ENCODE measurements at regions not wholly inside any gene's neighbourhood (a gene's known extent, or its start where the extent isn't known, plus 50 kb on each side); places are given as distances from the start of the nearest gene placed in this dataset.

DNA sequence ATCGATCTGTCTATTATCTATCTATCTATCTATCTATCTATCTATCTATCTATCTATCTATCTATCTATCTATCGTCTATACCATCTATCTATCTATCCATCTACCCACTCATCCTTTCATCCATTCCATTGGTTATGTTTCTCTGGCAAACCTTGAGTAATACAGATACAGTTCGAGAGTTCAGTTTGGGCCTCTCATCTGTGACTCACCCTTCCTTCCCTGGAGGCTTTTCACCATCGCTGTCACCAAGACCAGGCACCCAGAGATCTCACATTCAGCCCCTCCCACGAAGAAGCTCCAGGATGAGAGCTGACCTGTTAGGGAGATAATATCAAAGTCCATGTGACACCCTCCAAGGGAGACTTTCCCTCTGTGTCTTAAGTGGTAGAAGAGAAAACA is 164.1 kb upstream of the CELF4 start:
- H4K20me1 ChIP-seq (ENCODE audit: low read length): no peaks in the 10 kb centered on the region
- no peak overlapping the region for H3K27ac ChIP-seq (ENCODE audit: low read length)
- no peak overlapping the region for H3K4me3 ChIP-seq (ENCODE audit: low read length)
- no TSS peak for BruUV-seq (replicated peaks)
- H3K4me1 ChIP-seq (ENCODE audit: insufficient read depth, low read length): no peaks in the 10 kb centered on the region
- H3K9me2 ChIP-seq (replicated peaks; ENCODE audit: low read length): no peaks in the 10 kb centered on the region
- H2AFZ ChIP-seq (ENCODE audit: low read length): no peak overlapping the region
- ATAC-seq: no peak
- H3K79me2 ChIP-seq (ENCODE audit: low read length): no peaks in the 10 kb centered on the region
- no peaks in the 10 kb centered on the region for H3F3A ChIP-seq (ENCODE audit: low read length, unreplicated experiment)
- intact Hi-C loops (cut with micrococcal nuclease): no loop called here
- TF ChIP-seq, protein P1, sequence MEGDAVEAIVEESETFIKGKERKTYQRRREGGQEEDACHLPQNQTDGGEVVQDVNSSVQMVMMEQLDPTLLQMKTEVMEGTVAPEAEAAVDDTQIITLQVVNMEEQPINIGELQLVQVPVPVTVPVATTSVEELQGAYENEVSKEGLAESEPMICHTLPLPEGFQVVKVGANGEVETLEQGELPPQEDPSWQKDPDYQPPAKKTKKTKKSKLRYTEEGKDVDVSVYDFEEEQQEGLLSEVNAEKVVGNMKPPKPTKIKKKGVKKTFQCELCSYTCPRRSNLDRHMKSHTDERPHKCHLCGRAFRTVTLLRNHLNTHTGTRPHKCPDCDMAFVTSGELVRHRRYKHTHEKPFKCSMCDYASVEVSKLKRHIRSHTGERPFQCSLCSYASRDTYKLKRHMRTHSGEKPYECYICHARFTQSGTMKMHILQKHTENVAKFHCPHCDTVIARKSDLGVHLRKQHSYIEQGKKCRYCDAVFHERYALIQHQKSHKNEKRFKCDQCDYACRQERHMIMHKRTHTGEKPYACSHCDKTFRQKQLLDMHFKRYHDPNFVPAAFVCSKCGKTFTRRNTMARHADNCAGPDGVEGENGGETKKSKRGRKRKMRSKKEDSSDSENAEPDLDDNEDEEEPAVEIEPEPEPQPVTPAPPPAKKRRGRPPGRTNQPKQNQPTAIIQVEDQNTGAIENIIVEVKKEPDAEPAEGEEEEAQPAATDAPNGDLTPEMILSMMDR (conservative IDR thresholded peaks at IDR 0.05; ENCODE audit: low read depth, low read length): no peak
- TF ChIP-seq EZH2phosphoT487 (IDR thresholded peaks at IDR 0.05; ENCODE audit: borderline replicate concordance, low read length) (no peak), EZH2 (IDR thresholded peaks at IDR 0.05; ENCODE audit: low read length, unreplicated experiment) (no peak)
- H3K4me2 ChIP-seq (ENCODE audit: low read length): no peak overlapping the region
- DNase-seq: no peak
- H3K9ac ChIP-seq (ENCODE audit: low read length): no peak overlapping the region
- ChIA-PET POLR2A (ENCODE audit: unreplicated experiment) (no interaction called here), CTCF (no interaction called here)
- no peaks in the 10 kb centered on the region for H3K27me3 ChIP-seq (ENCODE audit: low read length)
- no peaks in the 10 kb centered on the region for H3K9me3 ChIP-seq (ENCODE audit: low read length)
- no peaks in the 10 kb centered on the region for H3K36me3 ChIP-seq (ENCODE audit: low read depth, low read length)

DNA sequence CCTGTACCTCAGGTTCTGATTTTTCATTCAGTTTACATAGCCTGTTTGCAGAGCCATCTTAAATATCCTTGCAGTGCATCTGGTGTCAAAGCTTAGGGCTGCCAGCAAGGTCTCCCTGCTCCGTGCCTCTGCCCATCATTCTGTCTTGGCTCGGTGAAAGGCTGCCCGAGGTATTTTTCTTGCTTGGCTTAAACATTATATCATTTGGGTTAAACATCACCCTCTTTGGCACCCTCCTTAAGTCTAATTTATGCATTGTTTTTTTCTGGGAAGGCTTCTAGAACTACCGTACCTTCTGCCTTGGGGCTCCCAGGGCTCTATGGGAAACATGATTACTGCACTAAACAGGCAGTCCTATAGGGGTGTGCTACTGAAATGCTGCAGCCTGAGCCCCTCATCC is 158.6 kb upstream of the CELF4 start:
- ChIA-PET POLR2A (ENCODE audit: unreplicated experiment) (no interaction called here), CTCF (no interaction called here)
- H4K20me1 ChIP-seq (ENCODE audit: low read length): no peaks in the 10 kb centered on the region
- no peaks in the 10 kb centered on the region for H3K79me2 ChIP-seq (ENCODE audit: low read length)
- H2AFZ ChIP-seq (ENCODE audit: low read length): no peak overlapping the region
- H3K27ac ChIP-seq (ENCODE audit: low read length): no peak overlapping the region
- no peak for DNase-seq
- no peak for TF ChIP-seq EZH2phosphoT487 (IDR thresholded peaks at IDR 0.05; ENCODE audit: borderline replicate concordance, low read length)
- no peak for TF ChIP-seq EZH2 (IDR thresholded peaks at IDR 0.05; ENCODE audit: low read length, unreplicated experiment)
- TF ChIP-seq, protein P1 (conservative IDR thresholded peaks at IDR 0.05; ENCODE audit: low read depth, low read length): no peak
- no peak for ATAC-seq
- H3K9me2 ChIP-seq (replicated peaks; ENCODE audit: low read length): no peaks in the 10 kb centered on the region
- intact Hi-C loops (cut with micrococcal nuclease): no loop called here
- H3K9ac ChIP-seq (ENCODE audit: low read length): no peak overlapping the region
- no peaks in the 10 kb centered on the region for H3K36me3 ChIP-seq (ENCODE audit: low read depth, low read length)
- H3K4me1 ChIP-seq (ENCODE audit: insufficient read depth, low read length): no peaks in the 10 kb centered on the region
- no peaks in the 10 kb centered on the region for H3K9me3 ChIP-seq (ENCODE audit: low read length)
- BruUV-seq (replicated peaks): no TSS peak
- no peak overlapping the region for H3K4me3 ChIP-seq (ENCODE audit: low read length)
- H3K27me3 ChIP-seq (ENCODE audit: low read length): no peaks in the 10 kb centered on the region
- H3F3A ChIP-seq (ENCODE audit: low read length, unreplicated experiment): no peaks in the 10 kb centered on the region
- no peak overlapping the region for H3K4me2 ChIP-seq (ENCODE audit: low read length)

DNA sequence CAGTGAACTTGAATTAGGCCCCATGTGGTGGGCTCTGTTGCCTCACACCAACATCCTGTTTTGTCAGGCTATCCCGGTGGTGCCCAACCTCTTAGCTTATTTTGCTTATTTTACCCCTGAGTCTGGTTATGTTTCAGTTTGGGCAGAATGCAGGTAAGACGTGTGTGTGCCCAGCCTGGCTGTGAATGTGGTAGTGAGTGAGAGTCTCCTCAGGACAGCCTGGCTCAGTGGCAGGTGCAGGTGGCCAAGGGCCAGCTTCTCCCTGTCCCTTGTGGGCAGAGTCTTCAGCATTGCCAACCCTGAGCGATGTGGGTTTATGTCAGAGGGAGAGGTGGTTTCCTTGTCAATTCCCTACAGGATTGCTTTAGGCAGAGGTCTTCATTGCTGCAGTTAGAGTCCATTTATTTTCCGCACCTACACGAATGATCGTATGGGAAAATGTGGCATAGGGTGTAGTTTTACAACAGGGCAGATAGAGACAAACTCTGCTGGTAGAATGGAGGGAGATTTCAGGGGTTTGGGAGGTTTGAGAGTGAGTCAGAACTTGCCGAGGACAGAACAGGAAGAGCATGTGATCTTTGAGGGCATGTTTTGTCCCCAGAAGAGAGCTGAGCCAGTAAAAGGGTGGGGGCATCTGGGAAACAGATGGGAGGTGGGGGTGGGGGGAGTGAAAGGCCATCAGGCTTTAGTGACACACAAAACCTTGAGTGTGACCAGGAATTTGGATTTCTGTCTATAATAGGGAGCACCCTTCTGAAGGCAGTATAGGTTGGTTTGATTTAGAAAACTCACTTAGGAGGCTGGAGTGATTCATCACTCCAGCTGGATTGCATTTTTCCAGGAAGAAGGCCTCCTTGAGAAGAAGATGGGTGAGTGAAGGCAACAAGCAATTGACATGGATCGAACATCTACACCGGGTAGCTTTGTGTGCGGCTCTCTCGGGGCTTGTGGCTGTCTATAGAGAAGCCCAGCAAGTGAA is 156.2 kb upstream of the CELF4 start:
- no peak overlapping the region for H3K4me2 ChIP-seq (ENCODE audit: low read length)
- H3K36me3 ChIP-seq (ENCODE audit: low read depth, low read length): no peaks in the 10 kb centered on the region
- H3K4me1 ChIP-seq (ENCODE audit: insufficient read depth, low read length): no peaks in the 10 kb centered on the region
- TF ChIP-seq EZH2 (IDR thresholded peaks at IDR 0.05; ENCODE audit: low read length, unreplicated experiment): no peak
- TF ChIP-seq, protein P1 (conservative IDR thresholded peaks at IDR 0.05; ENCODE audit: low read depth, low read length): no peak
- TF ChIP-seq EZH2phosphoT487 (IDR thresholded peaks at IDR 0.05; ENCODE audit: borderline replicate concordance, low read length): no peak
- no peaks in the 10 kb centered on the region for H3K27me3 ChIP-seq (ENCODE audit: low read length)
- no peak overlapping the region for H3K27ac ChIP-seq (ENCODE audit: low read length)
- H4K20me1 ChIP-seq (ENCODE audit: low read length): no peaks in the 10 kb centered on the region
- ATAC-seq (no peak), DNase-seq (no peak)
- no peak overlapping the region for H2AFZ ChIP-seq (ENCODE audit: low read length)
- H3K9me2 ChIP-seq (replicated peaks; ENCODE audit: low read length): no peaks in the 10 kb centered on the region
- no peaks in the 10 kb centered on the region for H3K9me3 ChIP-seq (ENCODE audit: low read length)
- H3K79me2 ChIP-seq (ENCODE audit: low read length): no peaks in the 10 kb centered on the region
- no TSS peak for BruUV-seq (replicated peaks)
- ChIA-PET CTCF (no interaction called here), POLR2A (ENCODE audit: unreplicated experiment) (no interaction called here)
- H3K9ac ChIP-seq (ENCODE audit: low read length): no peak overlapping the region
- no peaks in the 10 kb centered on the region for H3F3A ChIP-seq (ENCODE audit: low read length, unreplicated experiment)
- intact Hi-C loops (cut with micrococcal nuclease): no loop called here
- H3K4me3 ChIP-seq (ENCODE audit: low read length): no peak overlapping the region
